ENCODE measurements at regions not wholly inside any gene's neighbourhood (a gene's known extent, or its start where the extent isn't known, plus 50 kb on each side); places are given as distances from the start of the nearest gene placed in this dataset.

GRCh38 chr3:194880940-194881925, 195.6 kb downstream of the FAM43A start:
- Histone ChIP-seq H4K91ac (ENCODE audit: insufficient read depth, low read depth, low read length) (no peak overlapping the region), H3K9me1 (ENCODE audit: insufficient read depth, low read length) (no peaks in the 10 kb centered on the region), H3K36me3 (ENCODE audit: control insufficient read depth, insufficient read depth, low read length) (no peaks in the 10 kb centered on the region), H2BK5ac (ENCODE audit: low read depth, low read length, poor library complexity, severe bottlenecking) (no peak overlapping the region), H3K4ac (ENCODE audit: low read depth, low read length) (no peak overlapping the region), H3K4me1 (ENCODE audit: control insufficient read depth, insufficient read depth, low read length) (peaks cover 4% of the 10 kb centered on the region; the same call in 1 of the 2 replicates), H2BK20ac (ENCODE audit: low read depth, low read length) (no peak overlapping the region), H2AK9ac (replicated peaks; ENCODE audit: low read depth, low read length, poor library complexity) (no peak overlapping the region), H2AFZ (replicated peaks; ENCODE audit: low read length, poor library complexity) (no peak overlapping the region), H4K20me1 (ENCODE audit: insufficient read depth, low read length) (no peaks in the 10 kb centered on the region), H4K8ac (ENCODE audit: low read depth in 2 of 2, low read length in 2 of 2) (no peak overlapping the region), H2AK5ac (ENCODE audit: low read depth, low read length) (no peak overlapping the region), H3K27ac (ENCODE audit: insufficient read depth, low read length) (no peak overlapping the region), H3K56ac (ENCODE audit: extremely low read depth, insufficient read depth, low read length) (no peak overlapping the region), H3K4me3 (ENCODE audit: insufficient read depth, low read depth, low read length) (no peak overlapping the region), H3K9me3 (ENCODE audit: control insufficient read depth, insufficient read depth, low read length) (peaks cover 12% of the 10 kb centered on the region), H2BK15ac (ENCODE audit: low read depth, low read length) (no peak overlapping the region), H3K14ac (replicated peaks; ENCODE audit: low read depth, low read length) (no peak overlapping the region), H3K79me1 (ENCODE audit: low read depth in 1 of 2, low read length in 2 of 2) (no peaks in the 10 kb centered on the region), H3K18ac (ENCODE audit: low read depth, low read length) (no peak overlapping the region), H3K23ac (ENCODE audit: low read depth, low read length) (no peak overlapping the region), H4K5ac (ENCODE audit: low read depth, low read length) (no peak overlapping the region), H2BK120ac (ENCODE audit: low read depth, low read length) (no peak overlapping the region), H3K27me3 (ENCODE audit: control insufficient read depth, insufficient read depth, low read length) (peaks cover 6% of the 10 kb centered on the region), H3K4me2 (ENCODE audit: low read depth, low read length) (no peak overlapping the region), H3K9ac (ENCODE audit: low read depth, low read length) (no peak overlapping the region)
- BruUV-seq (replicated peaks): no TSS peak
- ChIA-PET POLR2A (ENCODE audit: unreplicated experiment) (no interaction called here), CTCF (no interaction called here)
- dilution Hi-C loops (cut with HindIII; ENCODE audit: low sequenced_read_pairs, unreplicated experiment) (no loop called here), intact Hi-C loops (cut with micrococcal nuclease) (no loop called here), in situ Hi-C loops (cut with MboI; ENCODE audit: low sequenced_read_pairs) (no loop called here)
- ATAC-seq (ENCODE audit: low read depth) (no peak), DNase-seq (no peak)
- WGBS, 2 experiments (ENCODE audit: extremely low coverage in 2 of 2, insufficient read length in 1 of 2): 100% methylated on average over 3 of the region's 12 CpGs; no CpG with 5 or more reads in 1 of the 2 experiments
- TF ChIP-seq CHD1 (IDR thresholded peaks at IDR 0.05; ENCODE audit: low read depth, low read length) (no peak), ELK1 (IDR thresholded peaks at IDR 0.05; ENCODE audit: borderline replicate concordance, low read depth, low read length) (no peak), MAZ (IDR thresholded peaks at IDR 0.05; ENCODE audit: borderline replicate concordance, low read depth, low read length) (no peak), USF2 (IDR thresholded peaks at IDR 0.05; ENCODE audit: low read depth, low read length) (no peak), RCOR1 (IDR thresholded peaks at IDR 0.05; ENCODE audit: insufficient replicate concordance, low read length) (no peak), MAFK (IDR thresholded peaks at IDR 0.05; ENCODE audit: low read depth, low read length) (no peak), SMC3 (IDR thresholded peaks at IDR 0.05; ENCODE audit: low read depth, low read length) (no peak), CTCF (conservative IDR thresholded peaks at IDR 0.05; ENCODE audit: low read depth, low read length) (no peak), RAD21 (IDR thresholded peaks at IDR 0.05; ENCODE audit: low read length) (no peak), CEBPB (IDR thresholded peaks at IDR 0.05; ENCODE audit: low read depth, low read length) (no peak), MXI1 (IDR thresholded peaks at IDR 0.05; ENCODE audit: borderline replicate concordance, low read depth, low read length) (no peak), RFX5 (IDR thresholded peaks at IDR 0.05; ENCODE audit: low read depth, low read length) (no peak), BHLHE40 (IDR thresholded peaks at IDR 0.05; ENCODE audit: low read depth, low read length) (no peak), NFE2L2 (IDR thresholded peaks at IDR 0.05; ENCODE audit: low read depth, low read length) (no peak)

All from IMR-90 (cell line).